ENCODE measurements at regions not wholly inside any gene's neighbourhood (a gene's known extent, or its start where the extent isn't known, plus 50 kb on each side); places are given as distances from the start of the nearest gene placed in this dataset.

DNA sequence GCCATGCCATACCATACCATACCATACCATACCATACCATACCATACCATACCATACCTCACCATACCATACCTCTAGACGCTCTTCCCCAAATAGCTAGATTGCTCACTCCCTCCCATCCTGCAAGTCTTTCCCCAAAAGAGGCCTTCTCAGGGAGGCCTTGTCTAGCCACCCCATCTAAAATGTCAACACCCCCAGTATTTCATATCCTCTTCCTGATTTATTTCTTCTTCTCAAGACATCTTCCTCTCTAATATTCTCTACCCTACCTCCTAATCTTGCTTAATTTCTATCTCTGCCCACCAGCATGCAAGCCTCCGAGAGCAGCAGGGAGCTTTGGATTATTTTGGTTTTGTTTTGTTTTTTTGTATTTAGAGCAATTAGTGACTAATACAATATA lies 225.2 kb upstream of the RREB1 start:
- TF ChIP-seq, protein P1, sequence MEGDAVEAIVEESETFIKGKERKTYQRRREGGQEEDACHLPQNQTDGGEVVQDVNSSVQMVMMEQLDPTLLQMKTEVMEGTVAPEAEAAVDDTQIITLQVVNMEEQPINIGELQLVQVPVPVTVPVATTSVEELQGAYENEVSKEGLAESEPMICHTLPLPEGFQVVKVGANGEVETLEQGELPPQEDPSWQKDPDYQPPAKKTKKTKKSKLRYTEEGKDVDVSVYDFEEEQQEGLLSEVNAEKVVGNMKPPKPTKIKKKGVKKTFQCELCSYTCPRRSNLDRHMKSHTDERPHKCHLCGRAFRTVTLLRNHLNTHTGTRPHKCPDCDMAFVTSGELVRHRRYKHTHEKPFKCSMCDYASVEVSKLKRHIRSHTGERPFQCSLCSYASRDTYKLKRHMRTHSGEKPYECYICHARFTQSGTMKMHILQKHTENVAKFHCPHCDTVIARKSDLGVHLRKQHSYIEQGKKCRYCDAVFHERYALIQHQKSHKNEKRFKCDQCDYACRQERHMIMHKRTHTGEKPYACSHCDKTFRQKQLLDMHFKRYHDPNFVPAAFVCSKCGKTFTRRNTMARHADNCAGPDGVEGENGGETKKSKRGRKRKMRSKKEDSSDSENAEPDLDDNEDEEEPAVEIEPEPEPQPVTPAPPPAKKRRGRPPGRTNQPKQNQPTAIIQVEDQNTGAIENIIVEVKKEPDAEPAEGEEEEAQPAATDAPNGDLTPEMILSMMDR (IDR thresholded peaks at IDR 0.05), result no peak
- TF ChIP-seq ZFX (IDR thresholded peaks at IDR 0.05; ENCODE audit: borderline replicate concordance), result no peak

Data from 22Rv1 (cell line).